ENCODE measurements at regions not wholly inside any gene's neighbourhood (a gene's known extent, or its start where the extent isn't known, plus 50 kb on each side); places are given as distances from the start of the nearest gene placed in this dataset.

GRCh38 chr6:45736134-45736533 is 279.5 kb downstream of the CLIC5 start:
- TF ChIP-seq, protein P1, sequence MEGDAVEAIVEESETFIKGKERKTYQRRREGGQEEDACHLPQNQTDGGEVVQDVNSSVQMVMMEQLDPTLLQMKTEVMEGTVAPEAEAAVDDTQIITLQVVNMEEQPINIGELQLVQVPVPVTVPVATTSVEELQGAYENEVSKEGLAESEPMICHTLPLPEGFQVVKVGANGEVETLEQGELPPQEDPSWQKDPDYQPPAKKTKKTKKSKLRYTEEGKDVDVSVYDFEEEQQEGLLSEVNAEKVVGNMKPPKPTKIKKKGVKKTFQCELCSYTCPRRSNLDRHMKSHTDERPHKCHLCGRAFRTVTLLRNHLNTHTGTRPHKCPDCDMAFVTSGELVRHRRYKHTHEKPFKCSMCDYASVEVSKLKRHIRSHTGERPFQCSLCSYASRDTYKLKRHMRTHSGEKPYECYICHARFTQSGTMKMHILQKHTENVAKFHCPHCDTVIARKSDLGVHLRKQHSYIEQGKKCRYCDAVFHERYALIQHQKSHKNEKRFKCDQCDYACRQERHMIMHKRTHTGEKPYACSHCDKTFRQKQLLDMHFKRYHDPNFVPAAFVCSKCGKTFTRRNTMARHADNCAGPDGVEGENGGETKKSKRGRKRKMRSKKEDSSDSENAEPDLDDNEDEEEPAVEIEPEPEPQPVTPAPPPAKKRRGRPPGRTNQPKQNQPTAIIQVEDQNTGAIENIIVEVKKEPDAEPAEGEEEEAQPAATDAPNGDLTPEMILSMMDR (IDR thresholded peaks at IDR 0.05 in 8 of 11, conservative IDR thresholded peaks at IDR 0.05 in 3 of 11), result no peak
- TF ChIP-seq POLR2A (IDR thresholded peaks at IDR 0.05) (no peak), POLR2AphosphoS5 (IDR thresholded peaks at IDR 0.05) (no peak)
